ENCODE measurements at regions not wholly inside any gene's neighbourhood (a gene's known extent, or its start where the extent isn't known, plus 50 kb on each side); places are given as distances from the start of the nearest gene placed in this dataset.

DNA sequence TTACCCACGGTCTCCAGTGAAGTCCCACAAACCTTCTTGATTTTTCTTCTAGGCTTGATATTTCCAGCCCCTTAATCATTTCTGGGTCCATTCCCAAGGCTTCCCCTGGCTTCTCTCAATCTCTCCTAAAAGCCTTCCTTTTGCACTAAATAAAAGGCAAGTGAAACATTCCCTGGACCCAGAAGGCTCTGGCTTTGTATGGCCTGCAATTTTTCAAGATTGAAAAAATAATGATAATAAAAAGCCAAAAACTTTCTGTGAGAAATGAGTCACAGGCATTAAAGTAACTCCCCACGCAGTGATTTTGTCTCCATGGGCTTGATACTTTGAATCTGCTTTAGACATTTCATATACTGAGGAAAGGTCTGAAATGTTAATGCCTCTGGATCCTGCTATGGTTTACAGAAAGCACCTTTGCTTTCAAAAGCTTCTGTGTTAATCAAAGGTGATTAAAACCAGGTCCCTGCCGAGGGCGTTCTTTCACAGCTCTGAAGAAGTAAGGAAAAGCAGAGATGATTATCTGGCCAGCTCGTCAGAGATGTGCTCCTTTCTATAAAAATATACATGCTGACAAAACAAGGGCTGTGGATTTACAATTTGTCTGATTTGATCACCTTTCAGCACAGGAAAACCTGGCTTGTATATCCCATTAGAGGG is 118.9 kb upstream of the TMEM72 start:
- H3K9me2 ChIP-seq (replicated peaks; ENCODE audit: control insufficient read depth, low read length), result no peaks in the 10 kb centered on the region
- no peaks in the 10 kb centered on the region for H3K79me2 ChIP-seq (ENCODE audit: control insufficient read depth, low read length)
- H3K9me3 ChIP-seq (ENCODE audit: control insufficient read depth, insufficient read depth, low read length), result no peaks in the 10 kb centered on the region
- H3K4me3 ChIP-seq (ENCODE audit: low read length), result no peak overlapping the region
- H4K20me1 ChIP-seq (ENCODE audit: control insufficient read depth, insufficient read depth, low read depth, low read length), result no peaks in the 10 kb centered on the region
- no peak overlapping the region for H3K4me2 ChIP-seq (ENCODE audit: low read length)
- TF ChIP-seq, protein P1, sequence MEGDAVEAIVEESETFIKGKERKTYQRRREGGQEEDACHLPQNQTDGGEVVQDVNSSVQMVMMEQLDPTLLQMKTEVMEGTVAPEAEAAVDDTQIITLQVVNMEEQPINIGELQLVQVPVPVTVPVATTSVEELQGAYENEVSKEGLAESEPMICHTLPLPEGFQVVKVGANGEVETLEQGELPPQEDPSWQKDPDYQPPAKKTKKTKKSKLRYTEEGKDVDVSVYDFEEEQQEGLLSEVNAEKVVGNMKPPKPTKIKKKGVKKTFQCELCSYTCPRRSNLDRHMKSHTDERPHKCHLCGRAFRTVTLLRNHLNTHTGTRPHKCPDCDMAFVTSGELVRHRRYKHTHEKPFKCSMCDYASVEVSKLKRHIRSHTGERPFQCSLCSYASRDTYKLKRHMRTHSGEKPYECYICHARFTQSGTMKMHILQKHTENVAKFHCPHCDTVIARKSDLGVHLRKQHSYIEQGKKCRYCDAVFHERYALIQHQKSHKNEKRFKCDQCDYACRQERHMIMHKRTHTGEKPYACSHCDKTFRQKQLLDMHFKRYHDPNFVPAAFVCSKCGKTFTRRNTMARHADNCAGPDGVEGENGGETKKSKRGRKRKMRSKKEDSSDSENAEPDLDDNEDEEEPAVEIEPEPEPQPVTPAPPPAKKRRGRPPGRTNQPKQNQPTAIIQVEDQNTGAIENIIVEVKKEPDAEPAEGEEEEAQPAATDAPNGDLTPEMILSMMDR (IDR thresholded peaks at IDR 0.05; ENCODE audit: low read depth, low read length, poor library complexity, severe bottlenecking), result no peak
- no peak for TF ChIP-seq EZH2phosphoT487 (IDR thresholded peaks at IDR 0.05; ENCODE audit: borderline replicate concordance, low read length)
- 0 out of 2 replicates have a peak, but pooled peaks cover under 1% of the 10 kb centered on the region for H3K27me3 ChIP-seq (ENCODE audit: control insufficient read depth, low read length)
- no peak overlapping the region for H3K27ac ChIP-seq (ENCODE audit: low read depth, low read length)
- no peaks in the 10 kb centered on the region for H3F3A ChIP-seq (ENCODE audit: control insufficient read depth, insufficient read depth)
- no peaks in the 10 kb centered on the region for H3K4me1 ChIP-seq (ENCODE audit: control insufficient read depth, low read length)
- H3K36me3 ChIP-seq (ENCODE audit: control insufficient read depth, low read length), result no peaks in the 10 kb centered on the region

DNA sequence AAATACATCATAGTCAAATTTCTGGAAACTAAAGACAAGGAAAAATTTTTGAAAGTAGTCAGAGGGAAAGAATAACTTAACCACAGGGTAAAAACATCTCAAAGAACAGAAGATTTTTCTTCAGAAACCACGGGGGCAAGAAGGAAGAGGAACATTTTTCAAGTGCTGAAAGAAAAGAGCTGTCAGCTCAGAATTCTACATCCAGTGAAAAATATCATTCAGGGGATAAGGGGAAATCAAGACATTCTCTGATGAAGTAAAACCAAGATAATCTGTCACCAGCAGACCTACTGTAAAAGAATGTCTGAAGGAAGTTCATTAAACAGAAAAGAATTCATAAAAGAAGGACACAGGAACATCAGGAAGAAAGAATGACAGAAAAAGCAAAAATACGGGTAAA is 111.2 kb upstream of the TMEM72 start:
- TF ChIP-seq EZH2phosphoT487 (IDR thresholded peaks at IDR 0.05; ENCODE audit: borderline replicate concordance, low read length), result no peak
- TF ChIP-seq, protein P1 (IDR thresholded peaks at IDR 0.05; ENCODE audit: low read depth, low read length, poor library complexity, severe bottlenecking), result no peak
- Histone ChIP-seq H3F3A (ENCODE audit: control insufficient read depth, insufficient read depth) (no peaks in the 10 kb centered on the region), H4K20me1 (ENCODE audit: control insufficient read depth, insufficient read depth, low read depth, low read length) (no peaks in the 10 kb centered on the region), H3K36me3 (ENCODE audit: control insufficient read depth, low read length) (no peaks in the 10 kb centered on the region), H3K9me3 (ENCODE audit: control insufficient read depth, insufficient read depth, low read length) (no peaks in the 10 kb centered on the region), H3K4me3 (ENCODE audit: low read length) (no peak overlapping the region), H3K9me2 (replicated peaks; ENCODE audit: control insufficient read depth, low read length) (no peaks in the 10 kb centered on the region), H3K4me1 (ENCODE audit: control insufficient read depth, low read length) (no peaks in the 10 kb centered on the region), H3K4me2 (ENCODE audit: low read length) (no peak overlapping the region), H3K27me3 (ENCODE audit: control insufficient read depth, low read length) (0 out of 2 replicates have a peak, but pooled peaks cover 3% of the 10 kb centered on the region), H3K79me2 (ENCODE audit: control insufficient read depth, low read length) (no peaks in the 10 kb centered on the region), H3K27ac (ENCODE audit: low read depth, low read length) (no peak overlapping the region)

DNA sequence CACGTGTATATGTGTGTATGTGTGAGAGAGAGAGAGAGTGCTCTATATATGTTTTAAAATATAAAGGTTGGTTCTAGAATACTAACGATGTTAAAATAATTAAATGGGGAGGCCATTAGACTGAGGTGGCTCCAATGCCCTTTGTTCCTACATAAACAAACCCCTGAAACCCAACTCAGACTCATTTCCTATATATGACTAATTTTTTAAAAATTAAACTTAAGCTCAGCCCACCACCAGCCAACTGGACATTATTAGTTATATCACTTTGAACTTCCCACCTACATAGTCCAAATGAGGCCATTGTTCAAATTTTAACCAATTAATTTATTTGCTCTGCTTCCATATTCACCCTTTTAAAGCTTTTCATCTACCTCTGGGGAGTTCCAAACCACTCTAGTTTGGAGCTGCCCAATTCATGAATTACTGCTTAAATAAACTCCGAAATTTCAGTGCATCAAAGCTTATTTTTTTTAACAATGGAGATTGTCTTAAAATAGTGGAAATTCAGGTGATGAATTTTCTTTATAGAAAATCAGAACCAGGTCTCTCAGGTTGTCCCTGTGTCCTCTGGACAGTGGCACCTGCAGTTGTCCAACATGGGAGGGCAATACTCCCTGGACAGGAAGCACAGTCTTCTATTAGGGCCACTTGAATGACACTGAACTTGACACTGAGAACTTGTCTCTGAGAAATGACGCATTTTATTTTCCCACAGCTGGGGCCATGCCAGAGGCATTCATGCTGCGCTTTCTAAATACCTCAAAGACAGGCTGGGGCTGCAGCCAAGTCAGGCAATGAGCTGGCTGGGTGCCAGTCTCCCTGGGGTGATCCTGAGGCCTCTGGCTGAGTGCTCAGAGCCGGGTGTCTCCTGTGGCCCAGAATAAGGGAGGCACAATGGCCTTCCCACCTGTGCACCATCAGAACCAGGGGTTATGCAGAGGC is 109.5 kb upstream of the TMEM72 start:
- Histone ChIP-seq H3K9me2 (replicated peaks; ENCODE audit: control insufficient read depth, low read length) (no peaks in the 10 kb centered on the region), H3K36me3 (ENCODE audit: control insufficient read depth, low read length) (no peaks in the 10 kb centered on the region), H3K4me1 (ENCODE audit: control insufficient read depth, low read length) (no peaks in the 10 kb centered on the region), H3K4me2 (ENCODE audit: low read length) (no peak overlapping the region), H3K4me3 (ENCODE audit: low read length) (no peak overlapping the region), H3K79me2 (ENCODE audit: control insufficient read depth, low read length) (no peaks in the 10 kb centered on the region), H3K27ac (ENCODE audit: low read depth, low read length) (no peak overlapping the region), H3K9me3 (ENCODE audit: control insufficient read depth, insufficient read depth, low read length) (no peaks in the 10 kb centered on the region), H4K20me1 (ENCODE audit: control insufficient read depth, insufficient read depth, low read depth, low read length) (no peaks in the 10 kb centered on the region), H3F3A (ENCODE audit: control insufficient read depth, insufficient read depth) (no peaks in the 10 kb centered on the region), H3K27me3 (ENCODE audit: control insufficient read depth, low read length) (0 out of 2 replicates have a peak, but pooled peaks cover 3% of the 10 kb centered on the region)
- TF ChIP-seq, protein P1 (IDR thresholded peaks at IDR 0.05; ENCODE audit: low read depth, low read length, poor library complexity, severe bottlenecking), result no peak
- TF ChIP-seq EZH2phosphoT487 (IDR thresholded peaks at IDR 0.05; ENCODE audit: borderline replicate concordance, low read length), result no peak

Measured in DOHH2 (cell line).